ENCODE measurements at regions not wholly inside any gene's neighbourhood (a gene's known extent, or its start where the extent isn't known, plus 50 kb on each side); places are given as distances from the start of the nearest gene placed in this dataset.
"Not testable (repeated sequence)": the region's sequence is repeated elsewhere in the genome, so short reads cannot be mapped to it uniquely, and the experiment has no call there.

DNA sequence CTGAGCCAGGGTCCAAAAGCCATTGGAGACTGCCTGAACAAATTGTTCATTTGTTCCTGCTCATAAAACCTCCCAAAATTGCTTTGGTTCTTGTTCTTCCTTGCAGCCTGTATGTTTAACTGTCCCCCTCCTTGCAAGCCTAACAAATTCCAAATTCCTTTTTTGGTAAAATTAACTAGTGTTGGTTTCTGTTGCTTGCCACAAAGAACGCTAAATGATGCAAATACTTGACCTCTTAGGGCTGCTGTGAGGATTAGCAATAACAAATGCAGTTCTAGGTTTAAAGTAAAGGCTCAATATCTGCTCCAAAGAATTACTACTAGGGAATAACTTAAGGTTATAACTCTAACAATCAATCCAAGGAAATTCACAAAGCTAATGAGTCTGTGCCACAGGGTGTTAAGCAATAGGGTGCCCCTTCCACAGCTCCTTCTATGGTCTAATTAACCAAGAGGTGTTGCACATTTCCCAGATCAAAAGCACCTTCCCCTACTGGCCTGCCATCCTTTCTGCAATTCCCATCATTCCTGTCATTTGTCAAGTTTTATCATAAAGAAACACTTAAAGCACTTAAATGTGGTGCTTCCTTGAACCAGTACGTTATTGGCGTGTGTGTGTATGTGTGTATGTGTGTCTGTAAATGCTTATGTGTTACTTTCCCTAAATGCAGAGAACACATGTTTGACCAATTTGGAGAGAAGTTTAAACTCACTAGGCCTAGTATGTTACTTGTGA, 110.2 kb downstream of the RAP2A start:
- Histone ChIP-seq H3K4ac (ENCODE audit: low read depth, low read length) (peak overlapping the region; percentile 89), H3K9me1 (ENCODE audit: insufficient read depth, low read length) (peaks cover 10% of the 10 kb centered on the region; the same call in 1 of the 2 replicates), H3K9me3 (ENCODE audit: control insufficient read depth, insufficient read depth, low read length) (no peaks in the 10 kb centered on the region), H2BK120ac (ENCODE audit: low read depth, low read length) (peak overlapping the region; percentile 99), H4K8ac (ENCODE audit: low read depth in 2 of 2, low read length in 2 of 2) (peak overlapping the region; percentile 82 to 91), H2BK5ac (ENCODE audit: low read depth, low read length, poor library complexity, severe bottlenecking) (peak overlapping the region; percentile 71), H2AFZ (replicated peaks; ENCODE audit: low read length, poor library complexity) (peak overlapping the region; percentile 16), H3K27ac (ENCODE audit: insufficient read depth, low read length) (peak overlapping the region; percentile 97), H3K4me3 (ENCODE audit: insufficient read depth, low read depth, low read length) (no peak overlapping the region), H3K18ac (ENCODE audit: low read depth, low read length) (peak overlapping the region; percentile 96), H3K4me1 (ENCODE audit: control insufficient read depth, insufficient read depth, low read length) (peaks cover 33% of the 10 kb centered on the region), H3K27me3 (ENCODE audit: control insufficient read depth, insufficient read depth, low read length) (no peaks in the 10 kb centered on the region), H4K91ac (ENCODE audit: insufficient read depth, low read depth, low read length) (peak overlapping the region; percentile 92), H2AK5ac (ENCODE audit: low read depth, low read length) (peak overlapping the region; percentile 95), H2BK20ac (ENCODE audit: low read depth, low read length) (peak overlapping the region; percentile 99), H3K23ac (ENCODE audit: low read depth, low read length) (peak overlapping the region; percentile 90), H4K20me1 (ENCODE audit: insufficient read depth, low read length) (no peaks in the 10 kb centered on the region), H2BK15ac (ENCODE audit: low read depth, low read length) (peak overlapping the region; percentile 90; the same call in 2 of the 3 replicates), H3K4me2 (ENCODE audit: low read depth, low read length) (peak overlapping the region; percentile 76), H3K79me1 (ENCODE audit: low read depth in 1 of 2, low read length in 2 of 2) (no peaks in the 10 kb centered on the region), H3K56ac (ENCODE audit: extremely low read depth, insufficient read depth, low read length) (peak overlapping the region; percentile 78), H2AK9ac (replicated peaks; ENCODE audit: low read depth, low read length, poor library complexity) (peak overlapping the region; percentile 47), H4K5ac (ENCODE audit: low read depth, low read length) (peak overlapping the region; percentile 93), H3K14ac (replicated peaks; ENCODE audit: low read depth, low read length) (peak overlapping the region; percentile 94), H3K9ac (ENCODE audit: low read depth, low read length) (peak overlapping the region; percentile 64), H3K36me3 (ENCODE audit: control insufficient read depth, insufficient read depth, low read length) (no peaks in the 10 kb centered on the region)
- no CpG with 5 or more reads among the region's 3 CpGs for WGBS, 2 experiments (ENCODE audit: extremely low coverage in 2 of 2, insufficient read length in 1 of 2)
- ChIA-PET CTCF (no interaction called here), POLR2A (ENCODE audit: unreplicated experiment) (no interaction called here)
- intact Hi-C loops (cut with micrococcal nuclease) (loop anchor here (10.0 kb wide), 1 partner anchor 109 kb away; the partner anchor contains the start of gene RAP2A), in situ Hi-C loops (cut with MboI; ENCODE audit: low sequenced_read_pairs) (no loop called here), dilution Hi-C loops (cut with HindIII; ENCODE audit: low sequenced_read_pairs, unreplicated experiment) (no loop called here)
- DNase-seq (peak; percentile 75), ATAC-seq (ENCODE audit: low read depth) (peak; percentile 73)
- TF ChIP-seq BHLHE40 (IDR thresholded peaks at IDR 0.05; ENCODE audit: low read depth, low read length): no peak
- TF ChIP-seq FOS (IDR thresholded peaks at IDR 0.05; ENCODE audit: low read depth, low read length): no peak
- TF ChIP-seq MXI1 (IDR thresholded peaks at IDR 0.05; ENCODE audit: borderline replicate concordance, low read depth, low read length): no peak
- no peak for TF ChIP-seq MAZ (IDR thresholded peaks at IDR 0.05; ENCODE audit: borderline replicate concordance, low read depth, low read length)
- TF ChIP-seq RFX5 (IDR thresholded peaks at IDR 0.05; ENCODE audit: low read depth, low read length): no peak
- BruUV-seq (replicated peaks): no TSS peak

GRCh38 chr13:97544971-97545499, 111.1 kb downstream of the RAP2A start:
- Histone ChIP-seq H4K91ac (ENCODE audit: insufficient read depth, low read depth, low read length) (peak overlapping the region; percentile 70), H3K18ac (ENCODE audit: low read depth, low read length) (peak overlapping the region; percentile 75), H2BK5ac (ENCODE audit: low read depth, low read length, poor library complexity, severe bottlenecking) (peak overlapping the region; percentile 71), H3K56ac (ENCODE audit: extremely low read depth, insufficient read depth, low read length) (0 out of 2 replicates have a peak overlapping the region, but pooled peaks have one; percentile 78), H2BK20ac (ENCODE audit: low read depth, low read length) (peak overlapping the region; percentile 63), H3K4me1 (ENCODE audit: control insufficient read depth, insufficient read depth, low read length) (peaks cover 30% of the 10 kb centered on the region), H2AK5ac (ENCODE audit: low read depth, low read length) (0 out of 2 replicates have a peak overlapping the region, but pooled peaks have one; percentile 31), H2BK120ac (ENCODE audit: low read depth, low read length) (peak overlapping the region; percentile 94), H3K4ac (ENCODE audit: low read depth, low read length) (peak overlapping the region; percentile 60), H3K14ac (replicated peaks; ENCODE audit: low read depth, low read length) (0 out of 2 replicates have a peak overlapping the region, but pooled peaks have one; percentile 28), H4K5ac (ENCODE audit: low read depth, low read length) (peak overlapping the region; percentile 44; the same call in 1 of the 2 replicates), H4K8ac (ENCODE audit: low read depth in 2 of 2, low read length in 2 of 2) (peak overlapping the region; percentile 82 to 83; a peak in 2 of 4 replicates), H3K27ac (ENCODE audit: insufficient read depth, low read length) (peak overlapping the region; percentile 97; the same call in 1 of the 2 replicates), H3K23ac (ENCODE audit: low read depth, low read length) (0 out of 2 replicates have a peak overlapping the region, but pooled peaks have one; percentile 17)
- H3K4me3 ChIP-seq (ENCODE audit: insufficient read depth, low read depth, low read length); H3K36me3 ChIP-seq (ENCODE audit: control insufficient read depth, insufficient read depth, low read length); H4K20me1 ChIP-seq (ENCODE audit: insufficient read depth, low read length); ATAC-seq (ENCODE audit: low read depth); H3K9me3 ChIP-seq (ENCODE audit: control insufficient read depth, insufficient read depth, low read length); CTCF ChIA-PET; in situ Hi-C loops (cut with MboI; ENCODE audit: low sequenced_read_pairs); H3K9me1 ChIP-seq (ENCODE audit: insufficient read depth, low read length); H3K9ac ChIP-seq (ENCODE audit: low read depth, low read length); H2AFZ ChIP-seq (replicated peaks; ENCODE audit: low read length, poor library complexity); BruUV-seq (replicated peaks); H2AK9ac ChIP-seq (replicated peaks; ENCODE audit: low read depth, low read length, poor library complexity); DNase-seq; H3K79me1 ChIP-seq (ENCODE audit: low read depth in 1 of 2, low read length in 2 of 2); H2BK15ac ChIP-seq (ENCODE audit: low read depth, low read length); dilution Hi-C loops (cut with HindIII; ENCODE audit: low sequenced_read_pairs, unreplicated experiment); POLR2A ChIA-PET (ENCODE audit: unreplicated experiment); H3K4me2 ChIP-seq (ENCODE audit: low read depth, low read length); H3K27me3 ChIP-seq (ENCODE audit: control insufficient read depth, insufficient read depth, low read length): not testable (repeated sequence)
- intact Hi-C loops (cut with micrococcal nuclease): loop anchor here (10.0 kb wide), 1 partner anchor 110 kb away; the partner anchor contains the start of gene RAP2A
- 97% methylated on average over 10 of the region's 25 CpGs; no CpG with 5 or more reads in 1 of the 2 experiments for whole genome bisulfite sequencing, 2 experiments (ENCODE audit: extremely low coverage in 2 of 2, insufficient read length in 1 of 2)
